SK-N-SH treated with all-trans-retinoic acid at 6 μM for 48 hours (cell line): ENCODE measurements at regions not wholly inside any gene's neighbourhood (a gene's known extent, or its start where the extent isn't known, plus 50 kb on each side); places are given as distances from the start of the nearest gene placed in this dataset.

ENCODE experiments used
- GLIS3 ChIP-seq: fragments of 250-450 bp; sonication (Bioruptor Pico); IDR thresholded peaks from 2 replicates; pipeline ENCODE4 v1.5.0; 2020; ENCODE audit warnings: mild to moderate bottlenecking, moderate library complexity
- ISL1 ChIP-seq: fragments of 250-450 bp; sonication (Bioruptor Pico); IDR thresholded peaks from 2 replicates; pipeline ENCODE4 v2.1.2; 2022; ENCODE audit warnings: mild to moderate bottlenecking, moderate library complexity
- OSR1 ChIP-seq: fragments of 250-450 bp; sonication (Bioruptor Pico); IDR thresholded peaks from 2 replicates; pipeline ENCODE4 v1.8.0; 2022; ENCODE audit warnings: moderate library complexity, mild to moderate bottlenecking, inconsistent platforms
- POU6F1 ChIP-seq: fragments of 250-450 bp; sonication (Bioruptor Pico); IDR thresholded peaks from 2 replicates; pipeline ENCODE4 v1.8.0; 2021; ENCODE audit warnings: low read depth, mild to moderate bottlenecking, moderate library complexity, borderline replicate concordance
- SNAI2 ChIP-seq: fragments of 250-450 bp; sonication (Bioruptor Pico); IDR thresholded peaks from 2 replicates; pipeline ENCODE4 v1.5.0; 2020; ENCODE audit warnings: mild to moderate bottlenecking, moderate library complexity
- TCF4 ChIP-seq: fragments of 250-450 bp; sonication (Bioruptor Pico); IDR thresholded peaks from 2 replicates; pipeline ENCODE4 v1.8.0; 2021; ENCODE audit warnings: mild to moderate bottlenecking, moderate library complexity, borderline replicate concordance
- ZNF70 ChIP-seq: fragments of 450-650 bp; formaldehyde crosslinking; IDR thresholded peaks from 2 replicates; pipeline ENCODE4 v1.5.0; 2020; ENCODE audit warnings: mild to moderate bottlenecking, moderate library complexity

- TF ChIP-seq ZNF70 (CRISPR knock-in tag) (no peak), TCF4 (CRISPR knock-in tag) (no peak), POU6F1 (no peak), ISL1 (no peak), SNAI2 (no peak), GLIS3 (no peak), OSR1 (CRISPR knock-in tag) (no peak)
Measured at GRCh38 chr14:97468220-97468619, 671.0 kb downstream of the VRK1 start.
